Activated CD8-positive, alpha-beta T cell treated with anti-CD3 and anti-CD28 coated beads for 36 hours (primary cell): ENCODE measurements at regions not wholly inside any gene's neighbourhood (a gene's known extent, or its start where the extent isn't known, plus 50 kb on each side); places are given as distances from the start of the nearest gene placed in this dataset.

Experiments used
- ATAC-seq: fragments of 200-7000 bp; cut with Tn5 transposase; one replicate; pipeline ENCODE4 v1.10.0; 2021; ENCODE audit warnings: mild to moderate bottlenecking, moderate library complexity
- CTCF ChIA-PET: fragments of 350-600 bp; sonication (Branson Sonifier 250); formaldehyde crosslinking; loops from one replicate; lab custom pipeline; 2021; ENCODE audit warnings: antibody characterized with exemption; lab: Charles Lee
- POLR2A ChIA-PET: fragments of 350-600 bp; sonication (Branson Sonifier 250); formaldehyde crosslinking; loops from one replicate; lab custom pipeline; 2021; ENCODE audit warnings: antibody characterized with exemption; lab: Charles Lee
- DNase-seq: peaks from one replicate; pipeline ENCODE4 v3.0.0-alpha.2; 2020
- H3K27ac Mint-ChIP-seq: one replicate; pipeline ENCODE4 v1.8.0; 2021; ENCODE audit warnings: mild to moderate bottlenecking, mixed read lengths
- H3K27me3 Mint-ChIP-seq: one replicate; pipeline ENCODE4 v1.8.0; 2021; ENCODE audit warnings: mixed read lengths
- H3K36me3 Mint-ChIP-seq: one replicate; pipeline ENCODE4 v1.8.0; 2021; ENCODE audit warnings: low read depth, mixed read lengths
- H3K4me1 Mint-ChIP-seq: one replicate; pipeline ENCODE4 v1.8.0; 2021; ENCODE audit warnings: low read depth, mixed read lengths
- H3K4me3 Mint-ChIP-seq: one replicate; pipeline ENCODE4 v1.8.0; 2021; ENCODE audit warnings: mild to moderate bottlenecking, moderate library complexity, mixed read lengths
- H3K9me3 Mint-ChIP-seq: one replicate; pipeline ENCODE4 v1.8.0; 2021; ENCODE audit warnings: mixed read lengths
- intact Hi-C: fragments of 100-400 bp; cut with micrococcal nuclease; formaldehyde crosslinking; loops from one replicate; pipeline ENCODE4 v1.10.0; 2022
- TF ChIP-seq, protein P1 (sequence below): fragments of 200-600 bp; IDR thresholded peaks from one replicate; pipeline ENCODE4 v1.8.0; 2022; ENCODE audit warnings: antibody characterized with exemption, mild to moderate bottlenecking

DNA sequence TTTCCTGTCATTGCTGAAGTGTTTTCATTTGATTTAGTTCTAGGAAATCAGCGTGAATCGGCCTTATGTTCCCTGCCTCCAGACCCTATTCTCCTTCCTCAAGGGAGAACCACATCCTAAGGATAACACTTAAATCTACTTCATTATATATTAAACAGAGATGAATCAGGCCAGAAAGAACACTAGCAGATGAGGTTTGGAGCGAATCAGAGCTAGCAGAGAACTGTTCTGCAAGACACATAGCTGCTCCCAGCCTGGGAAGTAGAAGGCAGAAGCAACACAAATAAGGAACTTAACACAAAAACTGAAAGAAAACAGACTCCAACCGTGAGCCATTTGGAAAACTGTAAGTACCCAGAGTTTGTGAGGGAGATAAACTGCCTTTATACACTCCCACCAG lies 718.2 kb downstream of the SEMA5A start:
- POLR2A ChIA-PET: no interaction called here
- no peaks in the 10 kb centered on the region for H3K27me3 Mint-ChIP-seq

DNA sequence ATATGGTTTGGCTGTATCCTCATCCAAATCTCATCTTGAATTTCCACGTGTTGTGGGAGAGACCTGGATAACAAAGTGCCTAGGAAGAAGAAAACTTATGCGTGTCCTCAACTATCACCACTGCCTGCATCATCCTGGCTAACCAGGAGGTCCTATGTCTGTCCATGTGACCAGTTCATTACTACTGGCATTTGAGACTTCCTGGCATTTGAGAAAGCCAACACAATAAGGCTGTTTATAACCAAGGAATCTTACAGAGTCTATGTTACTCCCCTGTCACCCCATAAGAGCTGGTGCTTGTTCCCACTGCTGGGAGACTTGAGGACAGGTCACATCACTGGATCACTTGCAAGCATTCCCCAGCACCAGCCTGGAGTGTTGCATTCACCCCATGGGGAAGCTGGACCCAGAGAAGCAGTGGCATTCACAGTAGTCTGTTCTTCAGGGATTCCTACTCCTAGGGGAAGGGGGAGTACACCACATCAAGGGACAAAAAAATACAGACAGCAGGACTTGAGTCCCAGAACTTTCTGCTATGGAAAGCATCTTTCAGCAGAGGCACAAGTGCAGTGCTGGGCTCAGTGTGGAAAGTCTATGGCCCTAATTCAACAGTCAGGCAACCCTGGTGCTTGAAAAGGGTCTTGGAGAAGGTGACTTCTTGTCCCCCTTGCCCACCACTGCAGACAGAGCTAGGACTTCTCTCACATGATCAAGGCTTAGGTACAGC lies 717.1 kb downstream of the SEMA5A start:
- H3K27me3 Mint-ChIP-seq: no peaks in the 10 kb centered on the region
- no peaks in the 10 kb centered on the region for H3K36me3 Mint-ChIP-seq
- intact Hi-C loops: no loop called here
- POLR2A ChIA-PET: no interaction called here
- no peak for DNase-seq
- H3K4me3 Mint-ChIP-seq: no peak overlapping the region
- no peaks in the 10 kb centered on the region for H3K9me3 Mint-ChIP-seq
- H3K4me1 Mint-ChIP-seq: no peaks in the 10 kb centered on the region
- TF ChIP-seq, protein P1, sequence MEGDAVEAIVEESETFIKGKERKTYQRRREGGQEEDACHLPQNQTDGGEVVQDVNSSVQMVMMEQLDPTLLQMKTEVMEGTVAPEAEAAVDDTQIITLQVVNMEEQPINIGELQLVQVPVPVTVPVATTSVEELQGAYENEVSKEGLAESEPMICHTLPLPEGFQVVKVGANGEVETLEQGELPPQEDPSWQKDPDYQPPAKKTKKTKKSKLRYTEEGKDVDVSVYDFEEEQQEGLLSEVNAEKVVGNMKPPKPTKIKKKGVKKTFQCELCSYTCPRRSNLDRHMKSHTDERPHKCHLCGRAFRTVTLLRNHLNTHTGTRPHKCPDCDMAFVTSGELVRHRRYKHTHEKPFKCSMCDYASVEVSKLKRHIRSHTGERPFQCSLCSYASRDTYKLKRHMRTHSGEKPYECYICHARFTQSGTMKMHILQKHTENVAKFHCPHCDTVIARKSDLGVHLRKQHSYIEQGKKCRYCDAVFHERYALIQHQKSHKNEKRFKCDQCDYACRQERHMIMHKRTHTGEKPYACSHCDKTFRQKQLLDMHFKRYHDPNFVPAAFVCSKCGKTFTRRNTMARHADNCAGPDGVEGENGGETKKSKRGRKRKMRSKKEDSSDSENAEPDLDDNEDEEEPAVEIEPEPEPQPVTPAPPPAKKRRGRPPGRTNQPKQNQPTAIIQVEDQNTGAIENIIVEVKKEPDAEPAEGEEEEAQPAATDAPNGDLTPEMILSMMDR: no peak
- CTCF ChIA-PET: no interaction called here
- no peak for ATAC-seq
- H3K27ac Mint-ChIP-seq: no peak overlapping the region

More for the DNA sequence above, 718.2 kb downstream of the SEMA5A start:
- Mint-ChIP-seq H3K9me3 (no peaks in the 10 kb centered on the region), H3K36me3 (no peaks in the 10 kb centered on the region), H3K4me1 (no peaks in the 10 kb centered on the region), H3K27ac (no peak overlapping the region), H3K4me3 (no peak overlapping the region)
- DNase-seq (no peak), ATAC-seq (no peak)
- intact Hi-C loops: no loop called here
- TF ChIP-seq, protein P1: no peak
- CTCF ChIA-PET: no interaction called here

DNA sequence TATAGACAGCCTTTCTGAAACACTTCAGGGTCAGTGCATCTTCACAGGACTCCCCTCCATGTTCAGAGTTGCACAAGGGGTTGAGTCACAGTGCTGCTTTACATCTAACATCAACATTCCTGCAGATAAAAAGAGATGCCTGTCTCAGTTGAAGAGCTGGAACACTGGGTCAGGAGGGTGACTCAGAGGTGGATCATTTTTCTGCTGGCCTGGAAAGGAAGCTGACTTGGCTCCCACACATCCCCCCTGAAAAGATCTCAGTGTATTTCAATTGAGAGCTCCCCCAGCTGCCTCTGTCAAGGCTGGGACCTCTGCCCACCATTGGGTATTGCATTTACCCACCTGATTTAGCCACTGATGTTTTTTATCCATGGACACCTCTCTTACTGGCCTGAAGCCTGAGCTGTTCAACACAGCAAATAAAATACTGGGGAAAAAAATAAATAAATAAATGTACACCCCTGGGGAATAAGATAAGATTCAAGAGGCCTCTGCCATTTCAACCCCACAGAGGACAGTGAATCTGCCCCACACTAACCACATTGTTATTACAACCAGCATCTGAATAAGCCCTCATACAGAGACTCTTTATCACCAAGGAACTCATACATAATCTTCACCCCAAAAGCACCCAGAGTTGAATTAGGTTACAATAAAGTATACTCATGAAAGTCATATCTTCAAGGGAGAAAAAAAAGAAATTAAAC lies 716.4 kb downstream of the SEMA5A start:
- no peaks in the 10 kb centered on the region for H3K4me1 Mint-ChIP-seq
- intact Hi-C loops: no loop called here
- ChIA-PET CTCF (no interaction called here), POLR2A (no interaction called here)
- no peaks in the 10 kb centered on the region for H3K27me3 Mint-ChIP-seq
- no peaks in the 10 kb centered on the region for H3K9me3 Mint-ChIP-seq
- H3K27ac Mint-ChIP-seq: no peak overlapping the region
- H3K36me3 Mint-ChIP-seq: no peaks in the 10 kb centered on the region
- TF ChIP-seq, protein P1: no peak
- ATAC-seq (no peak), DNase-seq (no peak)
- H3K4me3 Mint-ChIP-seq: no peak overlapping the region

DNA sequence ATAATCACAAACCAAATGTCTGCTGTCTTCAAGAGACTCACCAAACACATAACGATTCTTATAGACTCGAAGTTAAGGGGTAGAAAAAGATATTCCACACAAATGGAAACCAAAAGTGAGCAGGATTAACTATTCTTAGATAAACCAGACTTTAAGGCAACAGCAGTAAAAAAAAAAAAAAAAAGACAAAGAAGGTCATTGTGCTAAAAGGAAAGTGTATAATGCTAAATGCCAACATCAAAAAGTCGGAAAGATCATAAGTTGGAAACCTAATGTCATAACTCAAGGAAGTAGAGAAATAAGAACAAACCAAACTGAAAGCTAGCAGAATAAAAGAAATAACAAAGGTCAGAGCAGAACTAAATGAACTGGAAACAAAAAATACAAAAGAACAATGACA lies 714.6 kb downstream of the SEMA5A start:
- DNase-seq (no peak), ATAC-seq (no peak)
- H3K27me3 Mint-ChIP-seq: no peaks in the 10 kb centered on the region
- TF ChIP-seq, protein P1: no peak
- H3K36me3 Mint-ChIP-seq: no peaks in the 10 kb centered on the region
- H3K27ac Mint-ChIP-seq: no peak overlapping the region
- H3K4me1 Mint-ChIP-seq: no peaks in the 10 kb centered on the region
- no peaks in the 10 kb centered on the region for H3K9me3 Mint-ChIP-seq
- intact Hi-C loops: no loop called here
- CTCF ChIA-PET: no interaction called here
- no peak overlapping the region for H3K4me3 Mint-ChIP-seq
- POLR2A ChIA-PET: no interaction called here

DNA sequence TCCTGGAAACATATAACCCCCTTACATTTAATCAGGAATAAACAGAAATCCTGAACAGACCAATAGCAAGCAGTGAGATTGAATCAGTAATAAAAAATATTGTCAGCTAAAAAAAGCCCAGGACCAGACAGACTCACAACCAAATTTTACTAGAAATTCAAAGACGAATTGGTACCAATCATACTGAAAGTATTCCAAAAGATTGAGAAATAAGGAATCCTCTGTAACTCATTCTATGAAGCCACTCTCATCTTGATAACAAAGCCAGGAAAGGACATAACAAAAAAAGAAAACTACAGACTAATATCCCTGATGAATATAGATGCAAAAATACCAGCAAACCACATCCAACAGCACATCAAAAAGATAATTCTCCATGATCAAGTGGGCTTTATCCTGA lies 714.0 kb downstream of the SEMA5A start:
- no peak for DNase-seq
- TF ChIP-seq, protein P1: no peak
- no peaks in the 10 kb centered on the region for H3K9me3 Mint-ChIP-seq
- no peaks in the 10 kb centered on the region for H3K27me3 Mint-ChIP-seq
- POLR2A ChIA-PET: no interaction called here
- no peak overlapping the region for H3K27ac Mint-ChIP-seq
- no peaks in the 10 kb centered on the region for H3K4me1 Mint-ChIP-seq
- intact Hi-C loops: no loop called here
- no peak overlapping the region for H3K4me3 Mint-ChIP-seq
- no peaks in the 10 kb centered on the region for H3K36me3 Mint-ChIP-seq
- CTCF ChIA-PET: no interaction called here
- no peak for ATAC-seq
